ENCODE measurements at regions not wholly inside any gene's neighbourhood (a gene's known extent, or its start where the extent isn't known, plus 50 kb on each side); places are given as distances from the start of the nearest gene placed in this dataset.

GRCh38 chr5:121692158-121692557 lies 159.5 kb upstream of the FTMT start:
- no peak for TF ChIP-seq CTCF (conservative IDR thresholded peaks at IDR 0.05; ENCODE audit: low read depth, low read length)
- H3K4me3 ChIP-seq (ENCODE audit: low read depth, low read length) = no peak overlapping the region
- no peak for DNase-seq (ENCODE audit: low read depth)

- TF ChIP-seq CTCF (conservative IDR thresholded peaks at IDR 0.05; ENCODE audit: low read depth, low read length) = no peak
- H3K4me3 ChIP-seq (ENCODE audit: low read depth, low read length) = no peak overlapping the region
- DNase-seq (ENCODE audit: low read depth) = no peak
Observed at GRCh38 chr5:121693864-121694263, 157.8 kb upstream of the FTMT start.

DNA sequence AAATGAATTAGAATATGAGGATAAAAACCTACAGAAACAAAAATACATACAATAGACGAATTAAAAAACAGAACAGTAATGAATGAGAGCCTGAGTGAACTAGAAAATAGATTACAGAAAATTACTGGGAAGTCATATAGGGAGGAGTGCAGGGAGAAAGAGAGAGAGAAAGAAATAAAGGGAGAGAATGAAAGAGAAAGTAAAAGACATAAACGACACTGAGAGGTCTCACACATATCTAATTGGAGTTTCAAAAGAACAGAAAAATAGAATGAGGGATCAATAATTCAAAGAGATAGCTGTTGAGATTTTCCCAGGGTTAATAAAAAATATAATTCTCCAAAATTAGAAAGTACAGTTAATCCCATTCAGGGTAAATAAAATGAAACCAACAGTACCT lies 156.4 kb upstream of the FTMT start:
- no peak overlapping the region for H3K4me3 ChIP-seq (ENCODE audit: low read depth, low read length)
- TF ChIP-seq CTCF (conservative IDR thresholded peaks at IDR 0.05; ENCODE audit: low read depth, low read length) = no peak
- DNase-seq (ENCODE audit: low read depth) = no peak

- DNase-seq (ENCODE audit: low read depth) = no peak
- TF ChIP-seq CTCF (conservative IDR thresholded peaks at IDR 0.05; ENCODE audit: low read depth, low read length) = no peak
- H3K4me3 ChIP-seq (ENCODE audit: low read depth, low read length) = no peak overlapping the region
Observed at GRCh38 chr5:121698690-121699089, 153.0 kb upstream of the FTMT start.

DNA sequence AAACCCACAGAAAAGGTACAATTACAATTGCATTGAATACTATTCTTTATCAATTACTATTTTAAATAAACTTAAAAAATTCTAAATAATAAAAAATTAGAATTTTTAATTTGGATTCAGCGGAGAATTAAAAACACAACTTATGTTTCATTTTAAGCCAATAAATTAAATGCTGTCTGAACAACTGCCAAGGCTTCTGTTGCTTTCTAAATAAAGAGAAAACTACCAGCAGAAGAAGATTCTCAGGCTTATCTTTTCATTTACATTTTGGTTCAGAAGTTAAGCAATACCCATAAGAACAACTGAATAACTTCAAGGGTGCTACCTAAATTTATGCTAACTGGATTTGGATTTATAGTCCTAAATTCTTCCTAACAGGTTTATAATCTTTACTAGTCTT lies 150.0 kb upstream of the FTMT start:
- no peak overlapping the region for H3K4me3 ChIP-seq (ENCODE audit: low read depth, low read length)
- no peak for TF ChIP-seq CTCF (conservative IDR thresholded peaks at IDR 0.05; ENCODE audit: low read depth, low read length)
- DNase-seq (ENCODE audit: low read depth) = no peak

DNA sequence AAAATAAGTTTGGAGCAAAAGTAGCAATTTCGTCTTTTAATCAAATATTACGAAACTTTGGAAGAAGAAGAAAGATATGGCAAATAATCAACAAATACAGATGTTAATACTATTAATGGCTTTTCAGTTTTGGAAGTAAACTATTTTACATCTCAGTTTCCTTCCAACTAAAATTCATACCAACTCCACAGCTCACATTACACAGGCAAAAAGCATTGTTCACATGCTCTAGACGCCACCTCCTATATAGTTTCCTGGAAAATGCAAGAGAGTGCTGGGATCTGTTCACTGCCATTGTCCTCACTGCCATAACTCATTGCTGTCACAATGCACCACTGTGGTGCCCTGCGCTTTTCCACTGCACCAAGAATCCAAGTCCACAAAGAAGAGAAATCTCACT lies 149.0 kb upstream of the FTMT start:
- no peak overlapping the region for H3K4me3 ChIP-seq (ENCODE audit: low read depth, low read length)
- no peak for DNase-seq (ENCODE audit: low read depth)
- TF ChIP-seq CTCF (conservative IDR thresholded peaks at IDR 0.05; ENCODE audit: low read depth, low read length) = no peak

- DNase-seq (ENCODE audit: low read depth) = no peak
- no peak for TF ChIP-seq CTCF (conservative IDR thresholded peaks at IDR 0.05; ENCODE audit: low read depth, low read length)
- no peak overlapping the region for H3K4me3 ChIP-seq (ENCODE audit: low read depth, low read length)
Observed at GRCh38 chr5:121704291-121704690, 147.4 kb upstream of the FTMT start.
